Neural cell (in vitro differentiated cells): ENCODE measurements at regions not wholly inside any gene's neighbourhood (a gene's known extent, or its start where the extent isn't known, plus 50 kb on each side); places are given as distances from the start of the nearest gene placed in this dataset.

Experiments
- H2AFZ ChIP-seq: fragments of 200-600, 300-800 bp; sonication (generic), shearing (Covaris generic); 2 replicates; pipeline ENCODE4 v1.6.0; 2014; ENCODE audit warnings: low read depth, mild to moderate bottlenecking, antibody characterized with exemption, low read length, moderate library complexity
- H3F3A ChIP-seq: fragments of 200-600 bp; shearing (Covaris generic); 2 replicates; pipeline ENCODE4 v1.6.1; 2016; ENCODE audit warnings: mild to moderate bottlenecking, moderate library complexity, mixed read lengths, antibody characterized with exemption, low read length; ENCODE audit not compliant: insufficient read depth, poor library complexity, severe bottlenecking
- H3K27ac ChIP-seq: fragments of 200-600, 300-800 bp; sonication (generic), shearing (Covaris generic); 2 replicates; pipeline ENCODE4 v1.5.1; 2014; ENCODE audit warnings: mild to moderate bottlenecking, low read length, moderate library complexity
- H3K27me3 ChIP-seq: fragments of 300-800, 200-600 bp; sonication (generic), shearing (Covaris generic); 2 replicates; pipeline ENCODE4 v1.6.0; 2014; ENCODE audit warnings: mild to moderate bottlenecking, low read depth, low read length, moderate library complexity; ENCODE audit not compliant: insufficient read depth
- H3K36me3 ChIP-seq: fragments of 300-800, 200-600 bp; sonication (generic), shearing (Covaris generic); 2 replicates; pipeline ENCODE4 v1.5.1; 2014; ENCODE audit warnings: mild to moderate bottlenecking, antibody characterized with exemption, low read length, moderate library complexity; ENCODE audit not compliant: insufficient read depth
- H3K4me2 ChIP-seq: fragments of 300-800, 200-600 bp; sonication (generic), shearing (Covaris generic); 2 replicates; pipeline ENCODE4 v1.6.0; 2014; ENCODE audit warnings: mild to moderate bottlenecking, low read length
- H3K4me3 ChIP-seq: fragments of 300-800, 200-600 bp; sonication (generic), shearing (Covaris generic); 2 replicates; pipeline ENCODE4 v1.5.1; 2014; ENCODE audit warnings: mild to moderate bottlenecking, low read length, moderate library complexity
- H3K79me2 ChIP-seq: fragments of 200-600 bp; shearing (Covaris generic); replicated peaks from 2 replicates; pipeline ENCODE4 v1.6.0; 2014; ENCODE audit warnings: mild to moderate bottlenecking, low read length, moderate library complexity; ENCODE audit not compliant: insufficient read depth
- H3K9ac ChIP-seq: fragments of 300-800, 200-600 bp; sonication (generic), shearing (Covaris generic); 2 replicates; pipeline ENCODE4 v1.6.1; 2016; ENCODE audit warnings: mild to moderate bottlenecking, low read length, mixed read lengths
- H3K9me2 ChIP-seq: fragments of 200-600 bp; shearing (Covaris generic); 2 replicates; pipeline ENCODE4 v1.6.1; 2016; ENCODE audit warnings: mild to moderate bottlenecking, low read length, mixed read lengths; ENCODE audit not compliant: insufficient read depth
- H3K9me3 ChIP-seq: fragments of 200-600, 300-800 bp; sonication (generic), shearing (Covaris generic); 2 replicates; pipeline ENCODE4 v1.6.1; 2016; ENCODE audit warnings: mild to moderate bottlenecking, mixed run types, low read length, moderate library complexity, mixed read lengths
- H4K20me1 ChIP-seq: fragments of 200-600 bp; shearing (Covaris generic); 2 replicates; pipeline ENCODE4 v1.6.1; 2016; ENCODE audit warnings: mild to moderate bottlenecking, mixed run types; ENCODE audit not compliant: insufficient read depth
- EP300 ChIP-seq: fragments of 450-650 bp; conservative IDR thresholded peaks from 2 replicates; pipeline ENCODE4 v1.6.1; 2014; ENCODE audit warnings: antibody characterized with exemption, mild to moderate bottlenecking, moderate library complexity; ENCODE audit not compliant: poor library complexity, severe bottlenecking
- EZH2 ChIP-seq: fragments of 200-600, 300-800 bp; shearing (Covaris generic), sonication (generic); IDR thresholded peaks from 2 replicates; pipeline ENCODE4 v1.6.1; 2014; ENCODE audit warnings: antibody characterized with exemption, low read length, borderline replicate concordance, mild to moderate bottlenecking; ENCODE audit not compliant: insufficient read depth, poor library complexity, severe bottlenecking
- MXI1 ChIP-seq: fragments of 450-650 bp; conservative IDR thresholded peaks from 2 replicates; pipeline ENCODE4 v1.6.1; 2014; ENCODE audit warnings: antibody characterized with exemption, mild to moderate bottlenecking; ENCODE audit not compliant: poor library complexity, severe bottlenecking
- RAD21 ChIP-seq: fragments of 450-650 bp; conservative IDR thresholded peaks from 2 replicates; pipeline ENCODE4 v1.6.1; 2014; ENCODE audit warnings: antibody characterized with exemption, mild to moderate bottlenecking, moderate library complexity
- SMC3 ChIP-seq: fragments of 450-650 bp; conservative IDR thresholded peaks from 2 replicates; pipeline ENCODE4 v1.6.1; 2014; ENCODE audit warnings: antibody characterized with exemption, mild to moderate bottlenecking, moderate library complexity; ENCODE audit not compliant: poor library complexity
- TAF1 ChIP-seq: IDR thresholded peaks from 2 replicates; pipeline ENCODE4 v1.6.1; 2012; ENCODE audit warnings: low read depth
- TF ChIP-seq, protein P1 (sequence below): IDR thresholded peaks from 2 replicates; pipeline ENCODE4 v1.6.1; 2012; ENCODE audit warnings: borderline replicate concordance

DNA sequence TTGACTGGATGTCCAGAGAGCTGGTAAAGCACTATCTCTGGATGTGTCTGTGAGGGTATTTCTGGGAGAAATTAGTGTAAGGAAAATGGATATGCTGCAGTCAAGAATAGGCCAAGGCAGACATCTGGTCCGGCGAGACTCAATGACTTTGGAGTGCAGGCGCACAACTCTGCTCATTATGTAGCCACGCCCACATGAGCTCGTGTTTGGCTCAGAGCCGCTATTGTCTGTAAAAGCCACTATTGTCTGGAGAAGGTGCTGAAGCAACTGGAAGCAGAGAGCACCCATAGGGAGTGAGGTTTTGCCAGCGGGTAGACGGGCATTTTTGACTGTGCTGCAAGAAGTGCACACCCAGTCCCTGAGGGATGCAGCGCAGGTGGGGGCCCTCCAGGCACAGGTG lies 305.0 kb upstream of the POU3F2 start:
- Histone ChIP-seq H3K79me2 (no peaks in the 10 kb centered on the region), H3K36me3 (no peaks in the 10 kb centered on the region), H2AFZ (no peak overlapping the region), H3K4me3 (no peak overlapping the region), H4K20me1 (no peaks in the 10 kb centered on the region), H3K27me3 (no peaks in the 10 kb centered on the region), H3K9ac (no peak overlapping the region), H3F3A (no peaks in the 10 kb centered on the region), H3K4me2 (no peak overlapping the region), H3K27ac (no peak overlapping the region), H3K9me2 (no peaks in the 10 kb centered on the region), H3K9me3 (no peaks in the 10 kb centered on the region)
- TF ChIP-seq MXI1: no peak
- TF ChIP-seq SMC3: no peak
- TF ChIP-seq RAD21: no peak

DNA sequence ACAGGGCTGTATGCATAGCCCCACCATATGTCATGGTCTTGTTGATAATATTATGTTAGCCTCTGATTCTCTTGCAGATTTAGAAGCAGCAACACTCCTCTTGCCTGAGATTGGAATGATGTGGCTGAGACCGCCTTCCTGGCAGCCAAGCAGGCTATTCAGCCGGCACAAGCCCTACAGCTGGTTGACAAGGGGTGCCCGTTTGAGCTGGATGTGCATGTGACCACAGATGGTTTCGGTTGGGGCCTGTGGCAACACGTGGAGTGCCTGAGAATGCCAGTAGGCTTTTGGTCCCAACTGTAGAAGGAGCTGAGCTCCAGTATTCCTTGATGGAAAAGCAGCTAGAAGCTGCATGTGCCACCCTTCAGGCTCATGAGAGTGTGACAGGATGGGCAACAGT lies 303.6 kb upstream of the POU3F2 start:
- Histone ChIP-seq H3F3A (no peaks in the 10 kb centered on the region), H2AFZ (no peak overlapping the region), H3K4me3 (no peak overlapping the region), H3K9ac (no peak overlapping the region), H4K20me1 (no peaks in the 10 kb centered on the region), H3K4me2 (no peak overlapping the region), H3K9me2 (no peaks in the 10 kb centered on the region), H3K27me3 (no peaks in the 10 kb centered on the region), H3K36me3 (no peaks in the 10 kb centered on the region), H3K27ac (no peak overlapping the region), H3K79me2 (no peaks in the 10 kb centered on the region), H3K9me3 (no peaks in the 10 kb centered on the region)
- TF ChIP-seq EP300 (no peak), TAF1 (no peak), MXI1 (no peak), EZH2 (no peak)

DNA sequence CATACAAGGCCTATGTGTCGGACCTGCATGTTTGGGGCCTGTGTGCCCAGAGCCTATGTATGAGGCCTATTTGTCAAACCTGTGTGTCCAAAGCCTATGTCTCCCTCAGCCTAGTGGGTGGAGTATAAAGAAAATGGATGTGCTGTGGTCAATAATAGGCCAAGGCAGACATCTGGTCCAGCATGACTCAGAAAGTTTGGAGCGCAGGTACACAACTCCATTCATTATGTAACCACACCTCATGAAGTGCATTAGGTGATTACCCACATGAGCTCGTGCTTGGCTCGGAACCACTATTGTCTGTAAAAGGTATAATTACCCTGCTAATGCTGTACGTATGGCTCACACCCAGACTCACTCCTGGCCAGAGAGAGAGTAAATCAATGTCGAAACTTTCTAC lies 302.4 kb upstream of the POU3F2 start:
- H3K27me3 ChIP-seq: no peaks in the 10 kb centered on the region
- H3K79me2 ChIP-seq: no peaks in the 10 kb centered on the region
- H3K9me3 ChIP-seq: no peaks in the 10 kb centered on the region
- no peak overlapping the region for H3K4me3 ChIP-seq
- no peaks in the 10 kb centered on the region for H3K36me3 ChIP-seq
- no peak overlapping the region for H3K27ac ChIP-seq
- H3K9me2 ChIP-seq: no peaks in the 10 kb centered on the region
- H3K9ac ChIP-seq: no peak overlapping the region
- H4K20me1 ChIP-seq: no peaks in the 10 kb centered on the region
- no peak overlapping the region for H2AFZ ChIP-seq
- H3F3A ChIP-seq: no peaks in the 10 kb centered on the region
- TF ChIP-seq, protein P1, sequence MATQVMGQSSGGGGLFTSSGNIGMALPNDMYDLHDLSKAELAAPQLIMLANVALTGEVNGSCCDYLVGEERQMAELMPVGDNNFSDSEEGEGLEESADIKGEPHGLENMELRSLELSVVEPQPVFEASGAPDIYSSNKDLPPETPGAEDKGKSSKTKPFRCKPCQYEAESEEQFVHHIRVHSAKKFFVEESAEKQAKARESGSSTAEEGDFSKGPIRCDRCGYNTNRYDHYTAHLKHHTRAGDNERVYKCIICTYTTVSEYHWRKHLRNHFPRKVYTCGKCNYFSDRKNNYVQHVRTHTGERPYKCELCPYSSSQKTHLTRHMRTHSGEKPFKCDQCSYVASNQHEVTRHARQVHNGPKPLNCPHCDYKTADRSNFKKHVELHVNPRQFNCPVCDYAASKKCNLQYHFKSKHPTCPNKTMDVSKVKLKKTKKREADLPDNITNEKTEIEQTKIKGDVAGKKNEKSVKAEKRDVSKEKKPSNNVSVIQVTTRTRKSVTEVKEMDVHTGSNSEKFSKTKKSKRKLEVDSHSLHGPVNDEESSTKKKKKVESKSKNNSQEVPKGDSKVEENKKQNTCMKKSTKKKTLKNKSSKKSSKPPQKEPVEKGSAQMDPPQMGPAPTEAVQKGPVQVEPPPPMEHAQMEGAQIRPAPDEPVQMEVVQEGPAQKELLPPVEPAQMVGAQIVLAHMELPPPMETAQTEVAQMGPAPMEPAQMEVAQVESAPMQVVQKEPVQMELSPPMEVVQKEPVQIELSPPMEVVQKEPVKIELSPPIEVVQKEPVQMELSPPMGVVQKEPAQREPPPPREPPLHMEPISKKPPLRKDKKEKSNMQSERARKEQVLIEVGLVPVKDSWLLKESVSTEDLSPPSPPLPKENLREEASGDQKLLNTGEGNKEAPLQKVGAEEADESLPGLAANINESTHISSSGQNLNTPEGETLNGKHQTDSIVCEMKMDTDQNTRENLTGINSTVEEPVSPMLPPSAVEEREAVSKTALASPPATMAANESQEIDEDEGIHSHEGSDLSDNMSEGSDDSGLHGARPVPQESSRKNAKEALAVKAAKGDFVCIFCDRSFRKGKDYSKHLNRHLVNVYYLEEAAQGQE: no peak
- no peak for TF ChIP-seq EZH2
- no peak overlapping the region for H3K4me2 ChIP-seq
